Body of pancreas (tissue), 4 donors: ENCODE measurements at regions not wholly inside any gene's neighbourhood (a gene's known extent, or its start where the extent isn't known, plus 50 kb on each side); places are given as distances from the start of the nearest gene placed in this dataset.

Experiments used
- CTCF ChIP-seq, 7 experiments: fragments of 450-650 bp in 4 of 7; fragments of 200-600 bp in 3 of 7; sonication (generic) in 3 of 7; IDR thresholded peaks; one replicate each; pipeline ENCODE4 v1.5.1; 2016 to 2019; ENCODE audit warnings: antibody characterized with exemption in 7 of 7
- POLR2A ChIP-seq, 3 donors: fragments of 450-650 bp; IDR thresholded peaks; one replicate each; pipeline ENCODE4 v1.6.1; 2016; ENCODE audit warnings: antibody characterized with exemption in 3 of 3, mild to moderate bottlenecking in 2 of 3

DNA sequence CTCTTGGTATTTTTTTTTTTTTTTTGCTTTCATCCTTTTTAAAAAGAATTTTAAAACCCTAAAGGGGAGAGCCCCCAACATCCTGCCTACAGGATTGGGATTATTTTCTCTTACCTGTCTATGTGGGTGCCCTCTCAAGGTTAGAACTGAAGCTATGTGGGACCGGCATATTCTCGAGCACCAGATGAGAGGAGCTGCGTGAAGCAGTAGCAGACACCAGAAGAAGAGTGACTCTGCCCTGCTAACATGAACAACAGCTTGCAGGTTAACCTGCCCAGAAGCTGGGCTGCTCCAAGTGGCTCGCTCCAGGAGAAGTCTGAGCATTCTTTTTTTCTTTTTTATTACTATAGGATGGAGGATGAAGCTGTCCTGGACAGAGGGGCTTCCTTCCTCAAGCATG lies 102.6 kb upstream of the SLC4A4 start:
- TF ChIP-seq POLR2A (IDR thresholded peaks at IDR 0.05) (no peak), CTCF (IDR thresholded peaks at IDR 0.05) (no peak)
